HG03060 (cell line): ENCODE measurements at regions not wholly inside any gene's neighbourhood (a gene's known extent, or its start where the extent isn't known, plus 50 kb on each side); places are given as distances from the start of the nearest gene placed in this dataset.

Experiments used
- ATAC-seq: cut with Tn5 transposase; IDR thresholded peaks from one replicate; pipeline ENCODE4 v1.9.1; 2021; ENCODE audit warnings: low read depth, moderate number of reproducible peaks; ENCODE audit not compliant: unreplicated experiment

GRCh38 chr21:36554411-36555157, 74.7 kb upstream of the CLDN14 start:
- no peak for ATAC-seq

- no peak for ATAC-seq
Measured at GRCh38 chr21:36555199-36555800, 75.4 kb upstream of the CLDN14 start.

DNA sequence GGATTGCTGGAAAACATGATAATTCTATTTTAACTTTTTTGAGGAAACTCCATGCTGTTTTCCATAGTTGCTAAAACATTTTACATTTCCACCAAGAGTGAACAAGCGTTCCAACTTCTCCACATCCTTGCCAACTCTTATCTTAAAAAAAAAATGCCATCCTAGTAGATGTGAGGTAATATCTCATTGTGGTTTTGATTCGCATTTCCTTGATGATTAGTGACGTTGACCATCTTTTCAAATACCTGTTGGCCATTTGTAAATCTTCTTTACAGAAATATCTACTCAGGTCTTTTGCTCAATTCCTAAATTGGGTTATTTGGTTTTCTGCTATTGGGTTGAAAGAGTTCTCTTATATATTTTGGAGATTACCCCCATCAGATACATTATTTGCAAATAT, 77.4 kb upstream of the CLDN14 start:
- ATAC-seq = no peak

- ATAC-seq = no peak
Measured at GRCh38 chr21:36560933-36561575, 81.1 kb upstream of the CLDN14 start.

DNA sequence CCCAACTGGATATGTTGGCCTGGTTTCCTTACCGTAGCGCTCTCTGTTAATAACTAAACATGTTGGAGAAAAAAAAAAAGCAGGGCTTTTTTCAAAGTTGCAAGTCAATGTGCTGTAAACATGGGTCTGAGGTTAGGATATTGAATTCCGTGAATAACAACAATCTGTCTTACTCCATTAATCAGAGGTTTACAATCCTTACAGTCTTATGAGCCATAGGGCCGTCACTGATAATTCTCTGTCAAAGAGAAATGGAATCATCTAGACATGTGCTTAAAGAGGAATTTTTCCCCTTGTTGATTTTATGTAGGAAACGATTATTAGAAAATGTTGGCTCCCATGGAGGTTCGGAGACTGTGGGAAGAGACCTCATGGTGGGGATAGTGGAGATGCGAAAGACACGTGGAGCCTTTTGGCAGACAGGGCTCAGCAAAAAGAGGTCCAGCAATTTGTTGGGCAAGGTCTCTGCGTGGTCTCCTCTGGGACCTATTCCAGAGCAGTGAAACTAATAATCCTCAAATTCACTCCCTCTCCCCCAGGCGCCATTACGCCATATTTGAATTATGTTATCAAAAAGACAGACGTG, 83.5 kb upstream of the CLDN14 start:
- no peak for ATAC-seq

- no peak for ATAC-seq
Measured at GRCh38 chr21:36564647-36565046, 84.7 kb upstream of the CLDN14 start.

GRCh38 chr21:36565540-36565939, 85.6 kb upstream of the CLDN14 start:
- no peak for ATAC-seq

- ATAC-seq = no peak
Measured at GRCh38 chr21:36566644-36567043, 86.7 kb upstream of the CLDN14 start.

- ATAC-seq = no peak
Measured at GRCh38 chr21:36567216-36567885, 87.4 kb upstream of the CLDN14 start.

- ATAC-seq = no peak
Measured at GRCh38 chr21:36569511-36569910, 89.6 kb upstream of the CLDN14 start.

DNA sequence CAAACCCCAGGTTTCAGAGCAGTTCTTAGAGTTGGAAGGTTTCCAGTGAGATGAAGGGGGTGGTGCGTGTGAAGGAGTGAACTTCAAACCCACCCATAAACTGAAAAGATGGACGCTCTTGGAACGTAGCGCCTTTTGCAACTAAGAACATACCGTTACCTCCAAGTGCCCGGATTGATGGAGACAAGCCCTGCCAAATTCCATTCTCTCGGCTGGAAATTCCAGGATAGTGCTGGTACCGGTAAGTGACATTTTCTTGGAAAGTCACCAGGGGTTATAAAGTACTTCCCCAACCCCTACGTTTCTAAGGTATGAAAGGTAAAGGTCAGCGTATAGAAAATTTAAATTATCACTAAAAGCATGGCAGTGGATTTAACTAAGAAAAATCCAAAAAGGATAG, 91.6 kb upstream of the CLDN14 start:
- no peak for ATAC-seq

DNA sequence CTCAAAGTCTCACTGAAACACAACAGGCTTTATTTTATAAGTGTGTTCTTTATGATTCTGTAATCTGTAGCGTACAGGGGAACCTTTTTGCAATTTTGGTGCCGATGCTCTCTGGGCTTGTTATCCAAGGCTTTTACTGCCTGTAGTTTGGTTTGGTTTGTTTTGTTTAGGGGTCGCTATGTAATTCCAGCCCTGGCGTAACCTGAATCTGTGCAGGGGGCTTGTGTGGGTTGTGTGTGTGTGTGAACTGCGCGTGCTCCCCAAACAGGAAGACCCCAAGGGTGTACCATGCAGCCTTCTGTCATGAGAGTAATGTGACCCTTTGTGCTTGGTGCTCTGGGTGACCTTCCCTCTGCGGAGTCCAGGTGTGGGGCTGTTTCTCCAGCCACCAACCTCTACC, 92.1 kb upstream of the CLDN14 start:
- no peak for ATAC-seq

- no peak for ATAC-seq
Measured at GRCh38 chr21:36575306-36575705, 95.4 kb upstream of the CLDN14 start.

GRCh38 chr21:36576441-36576840, 96.5 kb upstream of the CLDN14 start:
- ATAC-seq = no peak

DNA sequence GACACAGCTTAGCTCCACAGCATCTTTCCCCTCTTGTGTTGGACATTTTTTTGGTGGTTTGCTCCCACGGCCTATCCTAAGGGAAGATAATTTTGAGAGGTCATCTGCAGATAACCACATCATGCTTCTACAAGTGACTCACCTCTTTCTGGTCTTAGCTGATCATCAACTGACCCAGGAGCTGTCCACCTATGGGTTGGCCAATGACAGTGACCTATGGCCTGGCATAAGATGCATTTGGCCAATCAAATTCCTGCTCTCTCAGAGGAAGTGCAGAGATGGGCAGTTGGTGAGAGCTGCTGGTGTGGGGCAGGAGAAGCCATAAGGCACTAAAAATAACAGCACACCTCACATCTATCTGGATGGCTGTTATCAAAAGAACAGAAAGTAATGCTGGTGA, 100.0 kb upstream of the CLDN14 start:
- no peak for ATAC-seq

DNA sequence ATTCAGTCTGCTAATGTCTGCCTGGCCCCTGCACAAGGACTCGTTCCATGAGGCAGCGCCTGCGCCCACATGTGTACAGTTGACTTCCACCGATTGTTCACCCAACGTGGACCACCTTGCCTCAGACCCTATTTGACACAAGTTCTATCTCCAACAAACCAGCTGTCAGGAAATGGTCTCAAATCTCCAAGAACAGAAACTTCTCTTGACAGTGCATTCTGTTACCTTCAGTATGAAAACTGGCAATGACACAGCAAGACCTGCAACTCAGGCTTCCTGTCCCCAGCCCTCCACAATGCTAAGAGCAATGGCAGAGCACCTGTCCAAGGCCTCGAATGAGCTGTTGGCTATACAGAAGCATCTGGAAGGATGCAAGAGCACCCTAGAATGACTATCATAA, 102.3 kb upstream of the CLDN14 start:
- ATAC-seq = no peak

DNA sequence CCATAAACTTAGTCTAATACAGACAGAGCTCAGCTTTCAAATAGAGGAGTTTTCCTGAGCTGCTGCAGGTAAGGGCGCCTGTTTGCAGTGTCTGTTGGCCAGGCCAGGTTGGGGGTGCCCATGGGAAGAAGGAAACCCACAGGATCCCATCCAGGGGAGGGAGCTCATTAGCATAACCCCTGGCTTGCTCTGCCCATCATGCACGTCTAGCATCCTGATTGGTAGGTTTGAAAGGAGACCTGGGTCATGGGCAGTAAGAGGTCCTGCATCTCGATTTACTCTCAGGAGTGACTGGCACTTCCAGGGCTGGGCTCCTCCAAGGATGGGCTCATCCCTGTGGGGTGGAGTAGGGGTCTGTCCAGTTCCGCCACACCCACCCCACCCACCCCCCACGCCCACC, 103.7 kb upstream of the CLDN14 start:
- no peak for ATAC-seq

GRCh38 chr21:36584980-36585940, 105.3 kb upstream of the CLDN14 start:
- no peak for ATAC-seq

GRCh38 chr21:36587388-36587787, 107.5 kb upstream of the CLDN14 start:
- ATAC-seq = no peak
